Loucy (cell line): ENCODE measurements at regions not wholly inside any gene's neighbourhood (a gene's known extent, or its start where the extent isn't known, plus 50 kb on each side); places are given as distances from the start of the nearest gene placed in this dataset.

Experiments used
- CTCF ChIP-seq: fragments of 200-600 bp; sonication (generic); conservative IDR thresholded peaks from 2 replicates; pipeline ENCODE4 v1.5.1; 2014; ENCODE audit warnings: mild to moderate bottlenecking, antibody characterized with exemption, low read length
- EZH2phosphoT487 ChIP-seq: fragments of 200-600 bp; IDR thresholded peaks from 2 replicates; pipeline ENCODE4 v1.6.1; 2018; ENCODE audit warnings: antibody characterized with exemption, mild to moderate bottlenecking, moderate library complexity, borderline replicate concordance

- TF ChIP-seq CTCF (no peak), EZH2phosphoT487 (no peak)
Observed at GRCh38 chr20:41951615-41952014, 333.4 kb upstream of the CHD6 start.
